ENCODE measurements at regions not wholly inside any gene's neighbourhood (a gene's known extent, or its start where the extent isn't known, plus 50 kb on each side); places are given as distances from the start of the nearest gene placed in this dataset.

- TF ChIP-seq CHD7 (IDR thresholded peaks at IDR 0.05; ENCODE audit: insufficient replicate concordance, low read length): no peak
- no peak for TF ChIP-seq EGR1 (IDR thresholded peaks at IDR 0.05; ENCODE audit: borderline replicate concordance, low read depth, low read length)
- no peak for TF ChIP-seq ATF2 (IDR thresholded peaks at IDR 0.05; ENCODE audit: low read length)
- no peak for TF ChIP-seq ATF3 (IDR thresholded peaks at IDR 0.05; ENCODE audit: insufficient read depth, low read depth, low read length)
- no peak for TF ChIP-seq SAP30 (IDR thresholded peaks at IDR 0.05; ENCODE audit: insufficient read depth, insufficient replicate concordance, low read length)
- no peak for TF ChIP-seq SIX5 (IDR thresholded peaks at IDR 0.05; ENCODE audit: low read depth, low read length)
- no peak for TF ChIP-seq TEAD4 (IDR thresholded peaks at IDR 0.05; ENCODE audit: low read depth, low read length)
Measured at GRCh38 chr14:53591816-53592215, 364.8 kb downstream of the BMP4 start (continued).

Measured in H1 (cell line).